HL-60 (cell line): ENCODE measurements at regions not wholly inside any gene's neighbourhood (a gene's known extent, or its start where the extent isn't known, plus 50 kb on each side); places are given as distances from the start of the nearest gene placed in this dataset.

Experiments
- DNase-seq, 2 experiments: peaks; one replicate each; pipeline ENCODE4 v3.0.0-alpha.2; 2010 to 2020; ENCODE audit warnings: low read depth in 1 of 2, low spot score in 1 of 2
- H3K27ac ChIP-seq: fragments of 250-450 bp; sonication (Bioruptor Pico); replicated peaks from 2 replicates; pipeline ENCODE4 v1.5.1; 2020; ENCODE audit warnings: mild to moderate bottlenecking, moderate library complexity
- H3K27me3 ChIP-seq: fragments of 250-450 bp; sonication (Bioruptor Pico); 2 replicates; pipeline ENCODE4 v1.5.1; 2021; ENCODE audit warnings: mild to moderate bottlenecking, moderate library complexity; ENCODE audit not compliant: insufficient read depth, poor library complexity, severe bottlenecking
- H3K4me3 ChIP-seq: replicated peaks from 2 replicates; pipeline ENCODE4 v1.5.1; 2011; ENCODE audit warnings: mild to moderate bottlenecking, control low read depth, low read length; ENCODE audit not compliant: insufficient read depth
- CTCF ChIP-seq: IDR thresholded peaks from one replicate; pipeline ENCODE4 v1.5.1; 2011; ENCODE audit warnings: low read length, control low read depth, inconsistent platforms; ENCODE audit not compliant: insufficient read depth
- GABPA ChIP-seq: IDR thresholded peaks from 2 replicates; pipeline ENCODE4 v1.6.1; 2012; ENCODE audit warnings: low read depth
- POLR2AphosphoS5 ChIP-seq: IDR thresholded peaks from 2 replicates; pipeline ENCODE4 v1.6.1; 2012; ENCODE audit warnings: low read depth
- REST ChIP-seq: IDR thresholded peaks from 2 replicates; pipeline ENCODE4 v1.6.1; 2012; ENCODE audit warnings: low read depth; ENCODE audit not compliant: insufficient replicate concordance
- SPI1 ChIP-seq: IDR thresholded peaks from 2 replicates; pipeline ENCODE4 v1.6.1; 2012; ENCODE audit warnings: low read depth, mild to moderate bottlenecking, borderline replicate concordance

GRCh38 chr6:94361304-94362060 is 942.1 kb upstream of the EPHA7 start:
- no peak for TF ChIP-seq POLR2AphosphoS5
- TF ChIP-seq REST, result peak; percentile 49
- Histone ChIP-seq H3K4me3 (no peak overlapping the region), H3K27ac (no peak overlapping the region), H3K27me3 (no peaks in the 10 kb centered on the region)
- DNase-seq, result no peak

DNA sequence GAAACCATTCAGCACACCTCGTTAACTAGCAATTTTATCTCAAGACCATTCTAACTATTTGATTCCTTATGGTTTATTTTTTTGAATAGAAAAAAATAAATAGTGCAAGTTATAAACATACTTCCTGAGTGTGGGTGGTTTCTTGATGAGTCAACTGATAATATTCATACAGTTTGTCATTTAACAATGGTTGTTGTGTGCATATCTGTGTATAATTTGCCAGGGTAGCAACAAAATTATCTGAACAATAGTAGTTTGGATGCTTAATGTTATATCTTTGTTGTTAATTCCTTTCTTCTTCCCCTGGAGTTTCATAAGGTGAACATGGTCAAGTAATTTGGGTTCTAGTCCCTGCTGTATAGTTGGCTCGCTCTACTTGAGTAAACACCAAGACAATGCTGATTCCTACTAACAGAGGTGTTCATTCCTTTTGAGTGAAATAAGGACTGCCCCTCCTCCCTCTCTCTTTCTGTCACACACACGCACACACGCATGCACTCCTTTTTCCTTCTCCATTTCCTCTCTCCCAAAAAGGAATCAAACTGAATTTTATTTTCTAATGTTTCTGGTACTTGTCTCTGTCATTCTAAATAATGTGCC is 938.1 kb upstream of the EPHA7 start:
- no peak overlapping the region for H3K27ac ChIP-seq
- no peak for DNase-seq
- H3K27me3 ChIP-seq, result no peaks in the 10 kb centered on the region
- TF ChIP-seq POLR2AphosphoS5, result no peak
- no peak for TF ChIP-seq GABPA
- no peak for TF ChIP-seq REST
- TF ChIP-seq CTCF, result no peak
- TF ChIP-seq SPI1, result no peak
- H3K4me3 ChIP-seq, result no peak overlapping the region

DNA sequence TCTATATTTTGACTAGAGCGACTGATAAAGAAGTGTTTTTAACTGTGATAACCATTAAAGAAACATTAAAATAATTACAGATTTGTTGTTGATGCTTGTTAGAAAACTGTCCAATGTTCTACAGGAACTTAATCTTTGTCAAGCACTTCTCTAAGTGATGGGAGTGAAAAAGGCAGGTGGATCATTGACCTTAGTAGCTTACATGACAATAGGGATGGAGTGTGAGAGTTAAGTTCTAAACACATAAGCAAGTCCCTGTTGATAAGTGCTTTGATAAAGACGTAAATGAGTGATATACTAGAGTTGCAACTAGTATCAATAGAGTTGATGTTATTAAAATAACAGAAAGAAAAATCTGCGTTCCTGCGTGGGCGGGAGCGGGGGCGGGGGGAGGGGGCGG is 931.5 kb upstream of the EPHA7 start:
- Histone ChIP-seq H3K27me3 (no peaks in the 10 kb centered on the region), H3K4me3 (no peak overlapping the region), H3K27ac (no peak overlapping the region)
- TF ChIP-seq REST, result no peak
- no peak for TF ChIP-seq POLR2AphosphoS5
- TF ChIP-seq SPI1, result no peak
- no peak for TF ChIP-seq CTCF
- no peak for TF ChIP-seq GABPA
- DNase-seq, result no peak
